GM21528 (cell line): ENCODE measurements at regions not wholly inside any gene's neighbourhood (a gene's known extent, or its start where the extent isn't known, plus 50 kb on each side); places are given as distances from the start of the nearest gene placed in this dataset.

Source experiments
- ATAC-seq: cut with Tn5 transposase; IDR thresholded peaks from one replicate; pipeline ENCODE4 v1.9.1; 2021; ENCODE audit warnings: mild to moderate bottlenecking, moderate library complexity; ENCODE audit not compliant: unreplicated experiment, low FRiP score

DNA sequence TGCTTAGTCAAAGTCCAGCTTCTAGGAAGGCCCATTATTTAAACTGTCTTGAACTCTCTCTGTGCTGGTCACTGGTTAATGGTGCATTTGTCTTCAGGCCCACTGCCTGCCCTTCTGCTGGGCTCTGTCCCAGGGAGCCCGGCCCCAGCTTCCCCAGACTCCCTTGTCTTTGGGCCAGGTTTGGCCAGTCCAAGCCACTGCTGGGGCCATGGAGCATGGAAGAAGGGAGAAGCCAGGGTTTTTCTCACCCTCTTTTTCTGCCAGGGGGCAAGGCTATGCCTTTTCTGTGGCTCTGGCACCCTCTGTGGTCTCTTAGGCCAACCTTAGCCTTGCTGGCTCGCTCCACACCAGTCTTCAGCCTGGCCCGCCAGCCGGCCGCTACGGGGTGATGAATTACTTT, 390.0 kb upstream of the SULF2 start:
- no peak for ATAC-seq

DNA sequence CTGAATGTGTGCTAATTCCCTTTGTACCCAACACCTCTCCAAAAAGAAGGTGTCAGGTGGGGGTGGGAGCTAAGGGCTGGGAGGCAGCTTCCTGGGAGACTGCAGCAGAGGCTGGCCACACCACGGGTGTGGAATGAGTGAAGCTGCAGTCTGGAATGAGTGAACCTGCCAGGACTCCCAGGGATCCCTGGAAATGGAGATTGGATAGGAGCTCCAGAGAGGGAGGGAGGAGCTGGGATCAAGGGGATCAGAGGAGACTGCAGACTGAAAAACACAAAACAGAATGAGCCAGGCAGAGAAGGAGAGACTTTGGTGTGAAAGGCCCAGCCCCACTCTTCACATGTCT, 387.0 kb upstream of the SULF2 start:
- no peak for ATAC-seq

DNA sequence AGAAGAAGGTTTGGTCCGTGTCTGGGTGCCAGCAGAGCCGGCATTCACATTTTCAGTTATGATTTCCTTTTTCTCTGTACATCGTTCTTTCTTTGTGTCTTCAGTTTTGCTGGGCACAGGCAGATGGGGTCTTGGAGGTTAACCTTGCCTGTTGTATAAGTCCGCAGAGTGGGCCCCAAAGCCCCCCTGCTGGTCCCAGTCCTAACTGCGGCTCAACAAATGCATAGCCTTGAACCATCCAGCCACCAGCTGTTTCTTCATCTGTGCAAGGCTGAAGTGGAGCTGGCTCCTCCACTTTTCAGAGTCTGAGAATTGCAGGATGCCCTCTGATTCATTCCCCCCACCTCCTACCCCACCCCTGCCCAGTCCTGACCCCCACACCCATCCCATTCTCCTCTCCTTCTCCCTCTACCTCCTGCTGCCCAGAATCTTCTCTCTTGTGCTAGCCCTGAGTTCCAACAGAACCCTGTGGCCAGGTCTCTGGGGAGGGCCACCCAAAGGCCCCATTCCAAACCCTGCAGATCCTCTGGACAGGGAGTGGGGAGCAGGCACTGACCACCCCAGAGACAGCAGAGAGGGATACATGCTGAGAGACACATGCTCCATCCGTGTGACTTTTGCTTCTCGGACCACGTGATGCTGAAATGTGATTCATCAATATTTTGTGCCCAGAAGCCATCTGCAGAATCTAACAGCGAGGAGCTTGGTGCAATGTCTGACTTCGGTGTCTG, 386.5 kb upstream of the SULF2 start:
- ATAC-seq: no peak

DNA sequence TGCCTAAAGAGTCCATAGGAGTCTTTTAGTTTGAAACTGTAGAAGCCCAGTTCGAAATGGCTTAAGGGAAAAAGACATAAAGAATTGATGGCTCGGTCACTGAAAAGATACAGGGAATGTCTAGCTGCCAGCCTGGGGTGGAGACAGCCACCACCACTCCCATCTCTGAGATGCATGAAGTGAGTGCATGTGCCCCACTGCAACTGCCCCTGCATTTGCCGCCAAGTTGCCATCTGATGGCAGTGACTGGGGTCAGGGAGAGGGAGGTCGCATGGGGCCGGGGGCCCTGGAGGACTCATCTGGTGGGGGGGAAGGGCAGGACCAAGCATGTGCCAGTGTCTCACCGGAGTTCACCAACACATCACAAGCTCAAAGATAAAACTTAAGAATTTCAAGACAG, 385.8 kb upstream of the SULF2 start:
- ATAC-seq: no peak

DNA sequence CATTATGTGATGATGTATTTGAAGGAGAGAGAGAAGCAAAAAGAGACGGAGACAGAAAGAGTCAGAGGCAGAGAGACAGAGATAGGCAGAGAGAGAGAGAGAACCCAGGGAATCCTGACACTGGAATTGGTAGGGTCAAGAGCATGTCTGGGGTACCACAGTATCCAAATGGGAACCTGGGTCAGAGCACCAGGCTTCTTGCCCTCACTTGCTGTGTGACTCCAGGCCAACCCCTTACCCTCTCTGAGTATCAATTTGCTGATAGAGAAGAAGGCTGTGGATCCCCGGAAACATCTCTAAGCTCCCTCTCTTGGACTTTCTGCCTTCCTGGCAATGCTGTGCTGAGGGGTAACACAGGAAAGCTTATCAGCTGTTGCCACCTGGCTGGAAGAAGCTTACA, 385.3 kb upstream of the SULF2 start:
- ATAC-seq: no peak

DNA sequence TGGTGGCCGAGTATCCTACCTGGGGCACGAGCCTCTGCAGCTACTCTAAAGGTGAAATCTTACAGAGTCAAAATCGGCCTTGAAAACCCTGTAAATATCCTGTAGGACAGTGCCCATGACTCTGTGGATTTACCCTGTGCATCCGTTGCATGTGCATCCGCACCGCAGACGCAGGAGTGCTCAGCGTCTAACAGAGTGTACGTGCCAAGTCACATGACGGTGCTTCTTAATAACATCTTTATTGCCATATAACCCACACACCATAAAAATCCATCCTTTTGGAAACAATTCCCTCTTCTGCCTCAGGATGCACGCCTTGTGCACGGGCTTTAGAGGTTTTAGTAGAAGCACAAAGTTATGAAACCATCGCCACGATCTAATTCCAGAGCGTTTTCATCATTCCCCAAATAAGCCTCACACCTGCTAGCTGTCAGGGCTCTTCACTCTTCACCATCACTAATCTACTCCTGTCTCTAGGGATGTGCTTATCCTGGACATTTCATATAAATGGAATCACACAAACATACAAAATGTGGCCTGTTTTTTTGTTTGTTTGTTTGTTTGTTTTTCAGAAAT, 384.5 kb upstream of the SULF2 start:
- no peak for ATAC-seq

DNA sequence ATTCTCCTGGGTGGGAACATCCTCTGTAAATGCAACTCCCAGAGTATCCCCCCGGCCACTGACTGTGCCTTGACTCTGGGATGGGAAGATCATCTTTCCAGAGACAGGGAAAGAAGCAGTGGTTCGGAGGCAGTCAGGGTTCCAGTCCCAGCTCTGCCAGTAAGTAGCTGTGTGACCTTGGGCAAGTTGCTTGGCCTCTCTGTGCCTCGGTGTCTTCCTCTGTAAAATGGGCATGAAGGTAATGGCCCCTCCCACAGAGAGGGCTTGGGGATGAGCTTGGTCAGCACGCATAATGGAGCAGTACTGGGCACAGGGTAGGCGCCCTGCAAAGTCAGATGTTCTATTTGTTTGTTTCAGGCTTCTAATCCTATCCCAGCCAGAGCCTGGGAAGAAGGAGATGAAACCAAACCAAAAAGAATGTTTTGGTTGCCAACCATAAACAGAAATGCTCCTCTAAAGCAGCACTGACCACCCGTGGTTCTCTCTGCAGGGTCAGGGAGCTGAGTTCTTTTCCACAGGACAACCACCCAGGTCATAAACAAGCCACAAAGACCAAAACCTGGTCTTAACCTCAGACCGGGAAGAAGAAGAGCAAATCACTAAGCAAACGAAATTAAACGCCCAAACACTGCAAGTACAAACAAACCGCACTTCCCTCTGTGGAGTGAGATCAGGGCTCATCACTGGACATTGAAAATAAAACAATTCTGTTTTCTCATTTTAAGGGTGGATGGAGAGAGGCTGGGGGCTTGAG, 381.0 kb upstream of the SULF2 start:
- no peak for ATAC-seq

DNA sequence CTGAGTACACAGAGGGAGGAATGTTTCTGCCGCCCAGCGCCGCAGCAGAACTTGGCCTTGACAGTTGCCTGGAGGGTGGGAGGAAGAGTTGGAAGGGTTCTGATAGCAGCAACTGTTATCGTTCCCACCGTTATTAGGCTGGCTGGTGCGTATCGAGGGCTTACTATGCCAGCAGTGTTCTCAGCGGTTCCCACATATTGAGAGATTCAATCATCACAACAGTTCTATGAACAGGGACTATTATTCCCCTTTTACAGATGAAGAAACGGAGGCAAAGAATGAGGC, 380.1 kb upstream of the SULF2 start:
- no peak for ATAC-seq

DNA sequence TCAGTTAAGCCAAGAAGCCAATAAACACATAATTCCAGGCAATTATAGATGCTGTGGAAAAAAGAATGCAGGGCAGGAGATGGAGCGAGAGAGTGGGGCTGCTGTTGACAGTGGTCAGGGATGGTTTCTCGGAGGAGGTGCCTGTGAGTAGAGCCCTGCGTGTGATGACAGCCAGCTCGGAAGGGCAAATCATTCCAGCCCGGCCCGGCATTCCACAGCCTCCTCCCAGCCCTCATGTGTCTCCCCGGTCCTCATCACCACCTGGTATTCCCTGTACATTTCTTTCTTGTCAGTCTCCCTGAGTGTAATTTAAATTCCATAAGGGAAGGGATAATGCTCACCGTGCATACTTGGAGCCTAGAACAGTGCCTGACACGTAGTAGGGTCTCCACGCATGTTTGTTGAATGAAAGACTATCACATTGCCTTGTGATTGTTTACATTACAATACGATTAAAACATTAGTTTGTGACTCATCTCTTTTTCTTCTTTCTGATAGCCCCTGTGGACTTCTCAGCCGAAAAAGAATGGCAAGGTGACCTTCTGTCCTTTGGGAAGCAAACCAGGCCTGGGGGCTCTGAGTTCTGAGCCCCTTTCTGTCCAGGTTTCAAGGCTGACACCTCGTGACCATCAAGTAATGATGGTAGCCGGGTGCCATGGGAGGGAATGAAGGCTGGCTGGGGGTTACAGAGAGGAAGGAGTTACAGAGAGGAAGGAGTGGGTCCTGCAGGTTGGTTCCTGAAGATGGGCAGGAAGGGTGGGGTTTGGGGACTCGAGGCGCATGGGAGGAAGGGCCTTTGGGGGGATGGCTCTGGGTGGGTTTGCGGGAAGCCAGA, 379.5 kb upstream of the SULF2 start:
- ATAC-seq: no peak

DNA sequence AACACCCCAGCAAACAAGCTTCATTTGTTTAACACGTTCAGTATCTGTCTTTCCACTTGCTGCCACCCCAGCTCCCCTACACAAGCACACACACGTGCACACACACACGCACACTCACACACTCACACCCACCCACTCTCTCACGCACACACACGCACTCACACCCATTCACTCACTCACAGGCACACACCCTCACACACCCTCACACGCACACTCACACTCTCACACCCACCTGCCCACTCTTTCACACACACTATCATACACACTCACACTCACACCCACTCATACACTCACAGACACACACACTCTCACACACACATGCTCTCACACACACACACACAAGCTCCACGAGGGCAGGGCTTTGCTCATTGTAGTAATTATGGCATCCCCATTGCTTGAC, 378.8 kb upstream of the SULF2 start:
- no peak for ATAC-seq

DNA sequence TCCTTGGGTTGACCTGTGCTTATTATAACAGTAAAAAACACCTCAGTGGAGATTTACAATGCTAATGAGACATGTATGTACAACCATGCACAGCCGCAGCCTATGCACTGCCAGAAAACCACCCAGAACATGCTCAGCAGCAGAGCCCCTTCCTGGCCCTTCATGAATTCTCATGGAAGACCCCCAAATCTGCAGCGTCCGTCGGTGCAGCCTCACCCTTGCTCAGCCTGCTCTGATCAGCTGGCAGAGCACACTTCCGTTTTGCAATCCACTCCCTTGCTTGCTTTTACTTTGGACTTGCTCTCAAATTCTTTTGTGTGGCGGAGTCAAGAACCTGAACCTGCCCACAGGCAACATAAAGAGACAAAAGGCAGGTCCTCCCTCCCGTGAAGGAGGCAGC, 378.2 kb upstream of the SULF2 start:
- ATAC-seq: no peak

DNA sequence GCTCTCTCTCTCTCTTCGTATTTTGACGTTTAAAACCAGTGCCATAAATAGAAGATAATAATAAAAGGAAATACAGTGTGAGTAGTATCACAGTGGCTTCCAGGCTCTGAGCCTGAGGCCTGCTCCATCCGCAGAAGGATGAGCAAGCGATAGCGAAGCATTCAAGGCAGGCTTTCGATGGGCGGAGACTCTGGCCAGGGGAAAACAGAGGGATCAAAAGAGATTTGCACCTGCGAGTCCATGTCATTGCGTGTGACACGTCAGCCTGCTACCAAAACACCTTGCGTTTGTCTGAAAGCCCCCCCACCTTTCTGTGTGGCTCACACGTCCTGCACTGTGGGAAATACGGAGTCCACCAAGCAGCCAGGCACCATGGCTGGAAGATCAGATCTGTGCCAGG, 377.3 kb upstream of the SULF2 start:
- no peak for ATAC-seq

DNA sequence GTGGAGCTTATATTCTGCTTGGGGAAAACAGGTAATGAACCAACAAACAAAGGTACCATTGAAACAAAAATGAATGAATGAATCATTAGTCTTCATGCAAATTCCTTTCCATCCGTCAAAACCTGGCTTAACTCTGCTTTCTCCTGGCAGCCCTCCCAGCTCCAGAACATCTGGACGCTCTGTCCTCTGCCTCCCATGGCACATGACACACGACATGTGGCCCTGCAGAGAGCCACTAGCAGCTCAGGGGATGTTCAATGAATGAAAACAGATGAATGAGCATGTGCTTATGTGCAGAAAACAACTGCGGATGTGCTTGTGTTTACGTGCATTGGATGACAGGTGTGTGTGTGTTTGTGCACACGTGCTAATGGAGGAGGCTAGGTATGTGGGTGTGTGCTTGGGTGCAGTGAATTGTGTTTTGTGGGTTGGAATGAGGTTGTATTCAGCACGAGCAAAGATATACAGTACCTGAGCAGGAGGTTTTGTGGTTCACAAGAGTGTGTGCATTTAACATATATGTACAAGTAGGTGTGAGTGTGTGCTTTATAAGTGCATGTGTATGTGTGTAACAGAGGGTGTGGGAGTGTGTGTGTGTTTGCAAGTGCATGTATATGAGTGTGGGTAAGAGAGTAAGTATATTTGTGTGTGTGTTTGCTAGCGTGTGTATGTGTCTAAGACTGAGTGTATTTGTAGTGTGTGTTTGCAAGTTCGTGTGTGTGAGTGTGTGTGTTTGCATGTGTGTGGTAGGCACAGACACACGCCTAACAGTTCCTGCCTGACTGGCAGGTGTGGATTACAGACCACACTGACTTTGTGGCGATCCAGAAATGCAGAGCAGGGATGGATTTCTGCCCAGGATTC, 374.1 kb upstream of the SULF2 start:
- no peak for ATAC-seq

DNA sequence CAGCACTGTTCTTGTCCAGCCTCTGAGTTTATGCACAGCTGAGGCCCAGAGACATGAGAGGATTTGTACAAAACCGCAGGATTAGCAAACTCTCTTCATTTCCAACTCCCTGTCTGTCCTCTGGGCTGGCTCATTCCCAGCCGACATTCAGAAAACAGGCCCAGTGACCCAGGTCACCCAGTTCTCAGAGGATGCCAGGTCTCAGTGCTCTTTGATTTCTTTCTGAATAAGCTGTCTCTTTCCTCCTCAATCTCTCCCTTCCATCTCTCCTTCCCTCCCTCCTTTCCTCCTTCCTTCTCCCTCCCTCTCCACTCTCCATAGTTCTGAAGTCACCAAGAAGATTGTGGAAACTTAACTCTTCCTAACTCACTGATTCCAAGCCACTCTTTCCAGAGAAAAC, 372.7 kb upstream of the SULF2 start:
- no peak for ATAC-seq

DNA sequence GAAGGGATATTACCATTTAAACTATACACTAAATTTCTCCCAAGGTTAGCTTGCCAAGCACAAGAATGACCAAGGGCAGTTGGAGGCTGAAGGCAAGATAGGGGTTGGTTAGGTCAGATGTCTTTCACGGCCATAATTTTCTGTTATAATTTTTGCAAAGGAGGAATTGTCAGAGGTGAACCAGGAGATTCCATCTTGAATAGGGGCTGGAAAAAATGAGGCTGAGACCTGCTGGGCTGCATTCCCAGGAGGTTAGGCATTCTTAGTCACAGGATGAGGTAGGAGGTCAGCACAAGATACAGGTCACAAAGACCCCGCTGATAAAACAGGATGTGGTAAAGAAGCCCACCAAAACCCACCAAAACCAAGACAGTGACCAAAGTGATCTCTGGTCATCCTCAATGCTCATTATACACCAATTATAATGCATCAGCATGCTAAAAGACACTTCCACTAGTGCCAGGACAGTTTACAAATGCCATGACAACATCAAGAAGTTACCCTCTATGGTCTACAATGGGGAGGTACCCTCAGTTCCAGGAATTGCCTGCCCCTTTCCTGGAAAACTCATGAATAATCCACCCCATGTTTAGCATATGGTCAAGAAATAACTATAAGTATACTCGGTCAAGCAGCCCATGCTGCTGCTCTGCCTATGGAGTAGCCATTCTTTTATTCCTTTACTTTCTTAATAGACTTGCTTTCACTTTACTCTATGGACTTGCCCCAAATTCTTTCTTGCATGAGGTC, 371.8 kb upstream of the SULF2 start:
- ATAC-seq: no peak

DNA sequence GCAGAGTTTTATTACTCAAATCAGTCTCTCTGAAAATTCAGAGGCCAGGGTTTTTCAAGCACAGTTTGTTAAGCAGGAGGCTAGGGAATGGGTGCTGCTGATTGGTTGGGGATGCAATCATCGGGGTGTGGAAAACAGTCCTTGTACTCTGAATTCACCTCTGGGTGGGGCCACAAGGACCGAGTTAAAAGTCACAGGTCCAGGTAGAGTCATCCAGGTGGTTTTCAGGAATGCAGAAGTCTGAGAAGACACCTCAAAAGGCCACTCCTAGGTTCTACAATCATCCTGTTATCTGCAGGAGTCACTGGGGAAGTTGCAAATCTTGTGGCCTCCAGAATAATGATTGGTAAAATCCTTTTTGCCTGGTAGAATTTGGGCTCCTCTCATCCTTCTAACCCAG, 371.2 kb upstream of the SULF2 start:
- ATAC-seq: no peak

DNA sequence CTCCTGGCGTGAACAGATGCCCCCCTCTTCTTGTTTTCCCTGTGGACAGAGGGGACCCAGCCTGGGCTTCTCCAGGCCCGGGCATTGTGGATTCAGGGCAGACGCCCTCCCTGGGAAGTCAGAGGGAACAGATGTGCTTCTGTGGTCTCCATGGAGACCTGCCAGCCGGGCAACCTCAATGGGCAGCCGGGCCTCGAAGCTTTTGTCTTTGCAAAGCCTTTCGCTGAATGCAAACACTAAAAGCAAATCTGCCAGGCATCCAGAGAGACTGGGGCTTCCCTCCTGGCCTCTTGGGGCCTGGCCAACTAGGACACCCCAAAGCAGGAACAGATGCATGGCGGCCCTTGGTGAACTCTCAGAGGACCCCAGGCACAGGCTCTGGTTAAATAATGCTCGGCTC, 370.0 kb upstream of the SULF2 start:
- ATAC-seq: no peak

DNA sequence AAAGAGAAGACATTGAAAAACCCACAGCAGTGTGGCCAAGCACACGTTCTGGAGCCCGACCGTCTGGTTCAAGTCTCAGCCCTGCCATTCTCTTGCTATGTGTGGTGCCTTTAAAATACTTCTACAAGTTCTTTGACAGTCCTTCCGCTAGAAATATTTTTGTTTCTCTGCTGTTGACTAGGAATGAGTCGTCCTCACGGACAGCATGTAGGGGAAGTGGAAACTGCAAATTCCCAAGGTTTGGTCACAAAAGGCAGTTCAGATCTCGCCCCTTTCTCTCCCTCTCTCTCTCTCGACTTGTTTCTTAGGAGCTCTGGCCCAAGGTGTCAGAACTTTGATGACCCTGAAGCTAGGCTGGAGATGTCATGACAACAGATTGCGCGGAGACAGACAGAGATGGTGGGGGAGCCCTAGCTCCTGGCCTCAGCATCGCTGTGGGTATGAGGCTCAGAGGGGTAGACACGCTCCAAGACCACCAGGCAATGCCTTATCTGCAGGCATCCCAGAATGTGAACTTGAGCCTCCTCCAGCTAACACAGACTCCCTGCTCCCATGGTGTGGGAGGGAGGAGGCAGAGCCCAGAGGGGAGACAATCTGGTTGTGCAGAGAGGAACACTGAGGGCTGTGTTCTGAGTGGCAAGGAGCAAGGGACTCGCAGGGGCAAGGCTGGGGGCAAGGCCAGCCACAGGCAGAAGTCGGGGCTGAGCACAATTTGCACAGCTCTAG, 368.9 kb upstream of the SULF2 start:
- no peak for ATAC-seq

DNA sequence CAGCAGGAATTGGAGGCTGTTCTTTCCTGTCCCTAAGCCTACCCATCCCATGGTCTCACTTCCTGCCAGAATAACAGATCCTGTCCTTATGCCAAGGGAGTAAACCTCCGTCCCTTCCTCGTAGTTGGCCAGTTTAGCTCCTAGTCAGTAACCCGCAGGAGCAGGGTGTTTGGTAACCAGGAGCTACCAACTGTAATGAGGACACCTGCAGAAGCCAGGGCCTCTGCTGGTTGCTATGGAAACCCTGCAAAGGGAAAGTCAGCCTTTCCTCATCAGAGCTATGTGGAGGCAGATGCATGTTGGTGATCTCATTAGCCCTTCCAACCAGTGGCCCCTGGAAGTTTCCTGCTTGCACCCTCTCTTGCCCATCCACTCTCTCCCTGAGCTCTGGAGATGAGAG, 368.2 kb upstream of the SULF2 start:
- ATAC-seq: no peak
